Neural cell (in vitro differentiated cells): ENCODE measurements at regions not wholly inside any gene's neighbourhood (a gene's known extent, or its start where the extent isn't known, plus 50 kb on each side); places are given as distances from the start of the nearest gene placed in this dataset.
"Not testable (repeated sequence)": the region's sequence is repeated elsewhere in the genome, so short reads cannot be mapped to it uniquely, and the experiment has no call there.

ENCODE experiments used
- H2AFZ ChIP-seq: fragments of 200-600, 300-800 bp; sonication (generic), shearing (Covaris generic); 2 replicates; pipeline ENCODE4 v1.6.0; 2014; ENCODE audit warnings: low read depth, mild to moderate bottlenecking, antibody characterized with exemption, low read length, moderate library complexity
- H3F3A ChIP-seq: fragments of 200-600 bp; shearing (Covaris generic); 2 replicates; pipeline ENCODE4 v1.6.1; 2016; ENCODE audit warnings: mild to moderate bottlenecking, moderate library complexity, mixed read lengths, antibody characterized with exemption, low read length; ENCODE audit not compliant: insufficient read depth, poor library complexity, severe bottlenecking
- H3K27ac ChIP-seq: fragments of 200-600, 300-800 bp; sonication (generic), shearing (Covaris generic); 2 replicates; pipeline ENCODE4 v1.5.1; 2014; ENCODE audit warnings: mild to moderate bottlenecking, low read length, moderate library complexity
- H3K27me3 ChIP-seq: fragments of 300-800, 200-600 bp; sonication (generic), shearing (Covaris generic); 2 replicates; pipeline ENCODE4 v1.6.0; 2014; ENCODE audit warnings: mild to moderate bottlenecking, low read depth, low read length, moderate library complexity; ENCODE audit not compliant: insufficient read depth
- H3K36me3 ChIP-seq: fragments of 300-800, 200-600 bp; sonication (generic), shearing (Covaris generic); 2 replicates; pipeline ENCODE4 v1.5.1; 2014; ENCODE audit warnings: mild to moderate bottlenecking, antibody characterized with exemption, low read length, moderate library complexity; ENCODE audit not compliant: insufficient read depth
- H3K4me2 ChIP-seq: fragments of 300-800, 200-600 bp; sonication (generic), shearing (Covaris generic); 2 replicates; pipeline ENCODE4 v1.6.0; 2014; ENCODE audit warnings: mild to moderate bottlenecking, low read length
- H3K4me3 ChIP-seq: fragments of 300-800, 200-600 bp; sonication (generic), shearing (Covaris generic); 2 replicates; pipeline ENCODE4 v1.5.1; 2014; ENCODE audit warnings: mild to moderate bottlenecking, low read length, moderate library complexity
- H3K79me2 ChIP-seq: fragments of 200-600 bp; shearing (Covaris generic); replicated peaks from 2 replicates; pipeline ENCODE4 v1.6.0; 2014; ENCODE audit warnings: mild to moderate bottlenecking, low read length, moderate library complexity; ENCODE audit not compliant: insufficient read depth
- H3K9ac ChIP-seq: fragments of 300-800, 200-600 bp; sonication (generic), shearing (Covaris generic); 2 replicates; pipeline ENCODE4 v1.6.1; 2016; ENCODE audit warnings: mild to moderate bottlenecking, low read length, mixed read lengths
- H3K9me2 ChIP-seq: fragments of 200-600 bp; shearing (Covaris generic); 2 replicates; pipeline ENCODE4 v1.6.1; 2016; ENCODE audit warnings: mild to moderate bottlenecking, low read length, mixed read lengths; ENCODE audit not compliant: insufficient read depth
- H3K9me3 ChIP-seq: fragments of 200-600, 300-800 bp; sonication (generic), shearing (Covaris generic); 2 replicates; pipeline ENCODE4 v1.6.1; 2016; ENCODE audit warnings: mild to moderate bottlenecking, mixed run types, low read length, moderate library complexity, mixed read lengths
- H4K20me1 ChIP-seq: fragments of 200-600 bp; shearing (Covaris generic); 2 replicates; pipeline ENCODE4 v1.6.1; 2016; ENCODE audit warnings: mild to moderate bottlenecking, mixed run types; ENCODE audit not compliant: insufficient read depth

GRCh38 chr11:67884761-67885558 is 118.9 kb downstream of the UNC93B1 start:
- not testable (repeated sequence) for H3F3A ChIP-seq, H3K4me2 ChIP-seq, H4K20me1 ChIP-seq, H3K27me3 ChIP-seq, H3K79me2 ChIP-seq, H3K9me3 ChIP-seq, H3K36me3 ChIP-seq, H2AFZ ChIP-seq, H3K9ac ChIP-seq, H3K9me2 ChIP-seq
- peak overlapping the region; percentile 20 for H3K27ac ChIP-seq
- H3K4me3 ChIP-seq: peak overlapping the region; percentile 23

GRCh38 chr11:67884073-67884757 is 119.7 kb downstream of the UNC93B1 start:
- H3K4me2 ChIP-seq, H3K9me2 ChIP-seq, H3K27me3 ChIP-seq, H3K9ac ChIP-seq, H3K9me3 ChIP-seq, H3K36me3 ChIP-seq, H2AFZ ChIP-seq, H3K79me2 ChIP-seq, H3K4me3 ChIP-seq, H3K27ac ChIP-seq, H4K20me1 ChIP-seq, H3F3A ChIP-seq: not testable (repeated sequence)

- H3K36me3 ChIP-seq, H3K9me2 ChIP-seq, H3K9me3 ChIP-seq, H4K20me1 ChIP-seq, H3K27me3 ChIP-seq, H3K4me2 ChIP-seq, H3K27ac ChIP-seq, H3K79me2 ChIP-seq, H2AFZ ChIP-seq, H3K4me3 ChIP-seq, H3F3A ChIP-seq, H3K9ac ChIP-seq: not testable (repeated sequence)
Measured at GRCh38 chr11:67882304-67882703, 121.6 kb downstream of the UNC93B1 start.

- H3K36me3 ChIP-seq, H3K9ac ChIP-seq, H4K20me1 ChIP-seq, H3K27me3 ChIP-seq, H3K4me2 ChIP-seq, H3K4me3 ChIP-seq, H3K9me3 ChIP-seq, H3K79me2 ChIP-seq, H3K27ac ChIP-seq, H3F3A ChIP-seq, H3K9me2 ChIP-seq, H2AFZ ChIP-seq: not testable (repeated sequence)
Measured at GRCh38 chr11:67881836-67882235, 122.1 kb downstream of the UNC93B1 start.

GRCh38 chr11:67880594-67881196 is 123.2 kb downstream of the UNC93B1 start:
- not testable (repeated sequence) for H2AFZ ChIP-seq, H3K4me2 ChIP-seq, H3K9me2 ChIP-seq, H3K27ac ChIP-seq, H3K4me3 ChIP-seq, H3K36me3 ChIP-seq, H3K9ac ChIP-seq, H3K9me3 ChIP-seq, H3K27me3 ChIP-seq, H4K20me1 ChIP-seq, H3F3A ChIP-seq, H3K79me2 ChIP-seq

DNA sequence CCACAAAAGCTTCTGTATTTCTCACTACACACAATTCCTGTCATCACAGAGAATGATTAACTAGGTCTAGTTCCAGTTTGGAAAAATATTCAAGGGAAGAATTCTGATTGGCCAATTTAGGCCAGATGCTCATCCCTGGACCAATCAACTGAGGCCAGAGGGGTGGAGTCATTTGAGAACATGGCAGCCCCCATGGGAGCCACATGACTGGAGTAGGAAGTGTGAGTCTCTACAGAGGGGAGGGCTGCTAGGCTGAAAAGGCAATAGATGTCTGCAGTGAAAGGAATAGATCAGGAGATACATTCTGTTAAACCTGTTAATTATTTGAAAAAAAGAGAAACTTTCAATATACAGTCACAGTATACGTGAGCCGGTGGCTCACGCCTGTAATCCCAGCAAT is 125.2 kb downstream of the UNC93B1 start:
- not testable (repeated sequence) for H3K9me3 ChIP-seq, H3K4me3 ChIP-seq, H2AFZ ChIP-seq

DNA sequence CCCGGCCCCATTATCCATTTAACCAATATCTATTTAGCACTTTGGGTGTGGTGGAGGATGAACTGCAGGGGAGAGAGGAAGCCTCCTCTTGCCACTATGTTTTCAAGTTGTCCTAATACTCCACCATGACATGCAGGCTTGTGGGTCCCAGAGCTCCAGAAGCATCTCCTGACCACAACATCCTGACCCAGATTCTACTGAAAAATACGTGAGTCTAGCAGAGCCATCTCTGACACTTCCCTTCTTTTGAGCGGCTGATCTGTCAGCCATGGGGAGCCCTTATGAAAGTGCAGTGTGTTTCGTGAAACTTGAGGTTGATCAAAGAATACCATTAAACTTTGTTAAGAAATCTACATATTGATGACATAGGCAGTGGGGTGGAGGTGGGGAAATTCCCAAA is 126.6 kb downstream of the UNC93B1 start:
- H3K79me2 ChIP-seq, H3K4me2 ChIP-seq, H2AFZ ChIP-seq, H3K9me2 ChIP-seq, H3K4me3 ChIP-seq, H3K9me3 ChIP-seq, H3K27ac ChIP-seq, H4K20me1 ChIP-seq, H3K27me3 ChIP-seq, H3F3A ChIP-seq, H3K9ac ChIP-seq, H3K36me3 ChIP-seq: not testable (repeated sequence)

More for the DNA sequence above, 125.2 kb downstream of the UNC93B1 start:
- H3K4me2 ChIP-seq, H3K79me2 ChIP-seq, H3K27me3 ChIP-seq, H3K9ac ChIP-seq, H3F3A ChIP-seq, H3K9me2 ChIP-seq, H3K36me3 ChIP-seq, H4K20me1 ChIP-seq, H3K27ac ChIP-seq: not testable (repeated sequence)

DNA sequence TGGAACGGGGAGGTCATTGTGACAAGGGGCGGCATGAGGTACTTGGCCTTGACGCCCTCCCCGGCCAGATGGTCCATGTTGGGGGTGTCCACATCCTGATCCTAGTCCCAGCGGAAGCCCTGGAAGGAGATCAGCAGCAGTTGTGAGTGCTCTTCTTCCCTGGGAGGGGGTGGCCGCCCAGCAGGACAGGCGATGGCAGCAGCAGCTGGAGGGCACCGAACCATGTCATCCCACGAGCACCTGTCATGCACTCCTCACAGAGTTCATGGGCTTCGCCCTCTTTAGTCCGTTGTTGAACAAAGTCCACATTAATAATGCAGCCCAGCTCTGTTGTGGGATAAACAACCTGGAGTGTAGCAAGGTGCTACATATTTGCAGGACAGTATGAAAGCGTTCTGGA is 130.7 kb downstream of the UNC93B1 start:
- not testable (repeated sequence) for H3K79me2 ChIP-seq, H3K4me2 ChIP-seq, H3F3A ChIP-seq, H3K36me3 ChIP-seq, H3K9me3 ChIP-seq, H4K20me1 ChIP-seq, H3K9me2 ChIP-seq, H2AFZ ChIP-seq, H3K27ac ChIP-seq, H3K9ac ChIP-seq, H3K4me3 ChIP-seq, H3K27me3 ChIP-seq
